ENCODE measurements at regions not wholly inside any gene's neighbourhood (a gene's known extent, or its start where the extent isn't known, plus 50 kb on each side); places are given as distances from the start of the nearest gene placed in this dataset.

DNA sequence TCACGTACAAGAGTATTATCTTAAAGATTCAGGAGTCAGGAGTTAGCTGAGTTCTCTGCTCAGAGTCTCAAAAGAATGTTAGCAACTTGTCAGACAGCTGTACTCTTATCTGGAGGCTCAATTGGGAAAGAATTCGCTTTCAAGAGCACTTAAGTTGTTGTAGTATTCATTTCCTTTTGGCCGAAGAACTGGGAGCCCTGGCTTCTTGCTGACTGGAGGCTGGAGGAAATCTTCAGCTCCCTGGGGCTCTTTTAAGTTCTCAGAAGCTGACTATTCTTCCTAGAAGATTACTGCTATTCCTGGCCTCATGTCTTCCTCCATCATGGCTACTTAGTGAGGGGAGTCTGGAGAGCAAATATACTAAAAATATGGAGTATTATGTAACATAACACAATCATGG is 587.2 kb downstream of the EPHA5 start:
- H3K27ac ChIP-seq (ENCODE audit: low read length) = no peak overlapping the region
- H3K9me3 ChIP-seq (ENCODE audit: control insufficient read depth, insufficient read depth, low read depth, low read length) = no peaks in the 10 kb centered on the region
- POLR2A ChIA-PET = no interaction called here
- CTCF ChIA-PET = no interaction called here
- intact Hi-C loops (cut with micrococcal nuclease; ENCODE audit: unreplicated experiment) = no loop called here
- DNase-seq (ENCODE audit: low read depth, low spot score) = no peak
- no peak overlapping the region for H3K4me3 ChIP-seq (ENCODE audit: low read depth in 2 of 2, low read length in 2 of 2)
- in situ Hi-C loops (cut with HindIII; ENCODE audit: low pct_unique_long_range_greater_than_20kb, low sequenced_read_pairs) = no loop called here
- no peak for TF ChIP-seq TCF7L2 (IDR thresholded peaks at IDR 0.05; ENCODE audit: low read depth, low read length)
- ATAC-seq = no peak
- no peaks in the 10 kb centered on the region for H3K36me3 ChIP-seq (ENCODE audit: control insufficient read depth, insufficient read depth, low read length)
- no TSS peak for BruUV-seq (replicated peaks)
- no peaks in the 10 kb centered on the region for H3K27me3 ChIP-seq (ENCODE audit: control insufficient read depth, insufficient read depth, low read length)
- no peaks in the 10 kb centered on the region for H3K4me1 ChIP-seq (ENCODE audit: control insufficient read depth, insufficient read depth, low read length)

DNA sequence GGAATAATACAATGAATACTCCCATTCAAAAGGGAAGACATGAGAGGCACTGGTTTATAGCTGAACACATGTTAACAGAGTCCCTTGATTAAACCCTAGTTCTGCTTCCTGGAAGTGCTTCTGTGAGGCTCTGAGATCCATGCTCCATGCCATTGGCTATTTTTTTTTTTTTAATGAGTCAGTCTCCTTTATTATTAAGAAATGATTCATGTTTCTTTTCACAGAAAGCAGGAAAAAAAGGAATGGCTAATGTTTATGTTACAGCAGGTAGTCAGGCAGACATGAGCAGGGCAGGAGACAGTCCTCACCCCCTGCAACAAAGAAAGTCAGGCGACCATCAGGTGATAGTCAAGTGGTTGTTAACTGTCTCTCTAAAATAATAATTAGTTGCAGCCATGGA is 598.7 kb downstream of the EPHA5 start:
- H3K4me1 ChIP-seq (ENCODE audit: control insufficient read depth, insufficient read depth, low read length) = no peaks in the 10 kb centered on the region
- no peaks in the 10 kb centered on the region for H3K9me3 ChIP-seq (ENCODE audit: control insufficient read depth, insufficient read depth, low read depth, low read length)
- no peak overlapping the region for H3K27ac ChIP-seq (ENCODE audit: low read length)
- no peak for TF ChIP-seq TCF7L2 (IDR thresholded peaks at IDR 0.05; ENCODE audit: low read depth, low read length)
- TF ChIP-seq, protein P1, sequence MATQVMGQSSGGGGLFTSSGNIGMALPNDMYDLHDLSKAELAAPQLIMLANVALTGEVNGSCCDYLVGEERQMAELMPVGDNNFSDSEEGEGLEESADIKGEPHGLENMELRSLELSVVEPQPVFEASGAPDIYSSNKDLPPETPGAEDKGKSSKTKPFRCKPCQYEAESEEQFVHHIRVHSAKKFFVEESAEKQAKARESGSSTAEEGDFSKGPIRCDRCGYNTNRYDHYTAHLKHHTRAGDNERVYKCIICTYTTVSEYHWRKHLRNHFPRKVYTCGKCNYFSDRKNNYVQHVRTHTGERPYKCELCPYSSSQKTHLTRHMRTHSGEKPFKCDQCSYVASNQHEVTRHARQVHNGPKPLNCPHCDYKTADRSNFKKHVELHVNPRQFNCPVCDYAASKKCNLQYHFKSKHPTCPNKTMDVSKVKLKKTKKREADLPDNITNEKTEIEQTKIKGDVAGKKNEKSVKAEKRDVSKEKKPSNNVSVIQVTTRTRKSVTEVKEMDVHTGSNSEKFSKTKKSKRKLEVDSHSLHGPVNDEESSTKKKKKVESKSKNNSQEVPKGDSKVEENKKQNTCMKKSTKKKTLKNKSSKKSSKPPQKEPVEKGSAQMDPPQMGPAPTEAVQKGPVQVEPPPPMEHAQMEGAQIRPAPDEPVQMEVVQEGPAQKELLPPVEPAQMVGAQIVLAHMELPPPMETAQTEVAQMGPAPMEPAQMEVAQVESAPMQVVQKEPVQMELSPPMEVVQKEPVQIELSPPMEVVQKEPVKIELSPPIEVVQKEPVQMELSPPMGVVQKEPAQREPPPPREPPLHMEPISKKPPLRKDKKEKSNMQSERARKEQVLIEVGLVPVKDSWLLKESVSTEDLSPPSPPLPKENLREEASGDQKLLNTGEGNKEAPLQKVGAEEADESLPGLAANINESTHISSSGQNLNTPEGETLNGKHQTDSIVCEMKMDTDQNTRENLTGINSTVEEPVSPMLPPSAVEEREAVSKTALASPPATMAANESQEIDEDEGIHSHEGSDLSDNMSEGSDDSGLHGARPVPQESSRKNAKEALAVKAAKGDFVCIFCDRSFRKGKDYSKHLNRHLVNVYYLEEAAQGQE (IDR thresholded peaks at IDR 0.05; ENCODE audit: insufficient read depth in 1 of 2, low read depth in 2 of 2, low read length in 1 of 2) = no peak
- no peak for TF ChIP-seq SIN3A (IDR thresholded peaks at IDR 0.05; ENCODE audit: borderline replicate concordance, insufficient read depth, low read depth, low read length)
- no peak for TF ChIP-seq POLR2AphosphoS5 (IDR thresholded peaks at IDR 0.05; ENCODE audit: low read depth, low read length)
- TF ChIP-seq, protein P2, sequence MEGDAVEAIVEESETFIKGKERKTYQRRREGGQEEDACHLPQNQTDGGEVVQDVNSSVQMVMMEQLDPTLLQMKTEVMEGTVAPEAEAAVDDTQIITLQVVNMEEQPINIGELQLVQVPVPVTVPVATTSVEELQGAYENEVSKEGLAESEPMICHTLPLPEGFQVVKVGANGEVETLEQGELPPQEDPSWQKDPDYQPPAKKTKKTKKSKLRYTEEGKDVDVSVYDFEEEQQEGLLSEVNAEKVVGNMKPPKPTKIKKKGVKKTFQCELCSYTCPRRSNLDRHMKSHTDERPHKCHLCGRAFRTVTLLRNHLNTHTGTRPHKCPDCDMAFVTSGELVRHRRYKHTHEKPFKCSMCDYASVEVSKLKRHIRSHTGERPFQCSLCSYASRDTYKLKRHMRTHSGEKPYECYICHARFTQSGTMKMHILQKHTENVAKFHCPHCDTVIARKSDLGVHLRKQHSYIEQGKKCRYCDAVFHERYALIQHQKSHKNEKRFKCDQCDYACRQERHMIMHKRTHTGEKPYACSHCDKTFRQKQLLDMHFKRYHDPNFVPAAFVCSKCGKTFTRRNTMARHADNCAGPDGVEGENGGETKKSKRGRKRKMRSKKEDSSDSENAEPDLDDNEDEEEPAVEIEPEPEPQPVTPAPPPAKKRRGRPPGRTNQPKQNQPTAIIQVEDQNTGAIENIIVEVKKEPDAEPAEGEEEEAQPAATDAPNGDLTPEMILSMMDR (IDR thresholded peaks at IDR 0.05) = no peak
- no TSS peak for BruUV-seq (replicated peaks)
- intact Hi-C loops (cut with micrococcal nuclease; ENCODE audit: unreplicated experiment) (no loop called here), in situ Hi-C loops (cut with HindIII; ENCODE audit: low pct_unique_long_range_greater_than_20kb, low sequenced_read_pairs) (no loop called here)
- H3K27me3 ChIP-seq (ENCODE audit: control insufficient read depth, insufficient read depth, low read length) = no peaks in the 10 kb centered on the region
- DNase-seq (ENCODE audit: low read depth, low spot score) (no peak), ATAC-seq (no peak)
- H3K4me3 ChIP-seq (ENCODE audit: low read depth in 2 of 2, low read length in 2 of 2) = no peak overlapping the region
- H3K36me3 ChIP-seq (ENCODE audit: control insufficient read depth, insufficient read depth, low read length) = no peaks in the 10 kb centered on the region
- CTCF ChIA-PET = no interaction called here
- POLR2A ChIA-PET = no interaction called here

DNA sequence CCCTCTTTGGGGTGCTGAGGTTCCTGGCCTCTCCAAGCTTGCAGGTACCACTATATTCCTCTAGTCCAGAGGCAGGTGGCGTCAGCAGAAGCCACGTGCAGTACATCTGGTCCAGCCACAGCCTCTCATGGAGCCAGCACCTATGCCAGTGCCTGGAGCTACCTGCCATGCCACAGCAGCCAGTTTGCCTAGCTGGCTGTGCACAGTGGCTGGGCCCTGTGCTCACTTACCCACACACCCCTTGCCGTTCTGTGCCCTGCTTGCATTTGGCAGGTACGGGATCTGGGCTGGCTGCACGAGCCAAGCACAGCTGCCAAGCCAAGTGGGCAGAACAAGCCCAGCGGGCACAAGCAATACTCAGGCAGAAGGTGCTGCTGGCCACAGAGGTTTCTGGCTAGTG is 601.1 kb downstream of the EPHA5 start:
- DNase-seq (ENCODE audit: low read depth, low spot score) (no peak), ATAC-seq (no peak)
- Histone ChIP-seq H3K9me3 (ENCODE audit: control insufficient read depth, insufficient read depth, low read depth, low read length) (no peaks in the 10 kb centered on the region), H3K4me3 (ENCODE audit: low read depth in 2 of 2, low read length in 2 of 2) (no peak overlapping the region), H3K27me3 (ENCODE audit: control insufficient read depth, insufficient read depth, low read length) (no peaks in the 10 kb centered on the region), H3K4me1 (ENCODE audit: control insufficient read depth, insufficient read depth, low read length) (no peaks in the 10 kb centered on the region), H3K27ac (ENCODE audit: low read length) (no peak overlapping the region), H3K36me3 (ENCODE audit: control insufficient read depth, insufficient read depth, low read length) (no peaks in the 10 kb centered on the region)
- TF ChIP-seq, protein P2 (IDR thresholded peaks at IDR 0.05) = no peak
- no peak for TF ChIP-seq TCF7L2 (IDR thresholded peaks at IDR 0.05; ENCODE audit: low read depth, low read length)
- TF ChIP-seq, protein P1 (IDR thresholded peaks at IDR 0.05; ENCODE audit: insufficient read depth in 1 of 2, low read depth in 2 of 2, low read length in 1 of 2) = no peak
- no peak for TF ChIP-seq POLR2AphosphoS5 (IDR thresholded peaks at IDR 0.05; ENCODE audit: low read depth, low read length)
- no peak for TF ChIP-seq SIN3A (IDR thresholded peaks at IDR 0.05; ENCODE audit: borderline replicate concordance, insufficient read depth, low read depth, low read length)
- no TSS peak for BruUV-seq (replicated peaks)
- in situ Hi-C loops (cut with HindIII; ENCODE audit: low pct_unique_long_range_greater_than_20kb, low sequenced_read_pairs) (no loop called here), intact Hi-C loops (cut with micrococcal nuclease; ENCODE audit: unreplicated experiment) (no loop called here)
- POLR2A ChIA-PET = no interaction called here
- CTCF ChIA-PET = interaction anchor here (0.6 kb wide), 1 partner anchor 102 kb away, joined by 3 read pairs; no protein-coding TSS in a partner anchor

All from Panc1 (cell line).